Endometrium (tissue), 2 donors: ENCODE measurements at regions not wholly inside any gene's neighbourhood (a gene's known extent, or its start where the extent isn't known, plus 50 kb on each side); places are given as distances from the start of the nearest gene placed in this dataset.

Experiments used
- FAIRE-seq: peaks from 2 replicates; lab custom pipeline; 2012; peaks lifted over from hg19 to GRCh38; lab: Jason Lieb, UNC
- donor health status: control.
- donor health status: control.

- FAIRE-seq, result no peak
These were observed 246.6 kb downstream of the NHLRC3 start for GRCh38 chr13:39284801-39285388.
